ENCODE measurements at regions not wholly inside any gene's neighbourhood (a gene's known extent, or its start where the extent isn't known, plus 50 kb on each side); places are given as distances from the start of the nearest gene placed in this dataset.

GRCh38 chr2:66084948-66085590 lies 349.9 kb upstream of the MEIS1 start:
- Histone ChIP-seq H3K36me3 (ENCODE audit: control insufficient read depth, insufficient read depth, low read length) (no peaks in the 10 kb centered on the region), H3K27me3 (ENCODE audit: control insufficient read depth, insufficient read depth, low read length) (no peaks in the 10 kb centered on the region), H3K4me3 (ENCODE audit: low read depth, low read length) (no peak overlapping the region)
- no peak for DNase-seq (ENCODE audit: low read depth)
- no peak for TF ChIP-seq CTCF (IDR thresholded peaks at IDR 0.05; ENCODE audit: insufficient read depth, low read length, poor library complexity, severe bottlenecking)

- no peaks in the 10 kb centered on the region for H3K36me3 ChIP-seq (ENCODE audit: control insufficient read depth, insufficient read depth, low read length)
- no peaks in the 10 kb centered on the region for H3K27me3 ChIP-seq (ENCODE audit: control insufficient read depth, insufficient read depth, low read length)
- no peak overlapping the region for H3K4me3 ChIP-seq (ENCODE audit: low read depth, low read length)
- no peak for DNase-seq (ENCODE audit: low read depth)
- no peak for TF ChIP-seq CTCF (IDR thresholded peaks at IDR 0.05; ENCODE audit: insufficient read depth, low read length, poor library complexity, severe bottlenecking)
These were observed 352.3 kb upstream of the MEIS1 start for GRCh38 chr2:66082581-66082980.

GRCh38 chr2:66080127-66080526 lies 354.8 kb upstream of the MEIS1 start:
- Histone ChIP-seq H3K36me3 (ENCODE audit: control insufficient read depth, insufficient read depth, low read length) (no peaks in the 10 kb centered on the region), H3K4me3 (ENCODE audit: low read depth, low read length) (no peak overlapping the region), H3K27me3 (ENCODE audit: control insufficient read depth, insufficient read depth, low read length) (no peaks in the 10 kb centered on the region)
- no peak for DNase-seq (ENCODE audit: low read depth)
- no peak for TF ChIP-seq CTCF (IDR thresholded peaks at IDR 0.05; ENCODE audit: insufficient read depth, low read length, poor library complexity, severe bottlenecking)

GRCh38 chr2:66073172-66073571 lies 361.8 kb upstream of the MEIS1 start:
- no peak for DNase-seq (ENCODE audit: low read depth)
- peaks cover 14% of the 10 kb centered on the region for H3K27me3 ChIP-seq (ENCODE audit: control insufficient read depth, insufficient read depth, low read length)
- H3K4me3 ChIP-seq (ENCODE audit: low read depth, low read length): no peak overlapping the region
- no peaks in the 10 kb centered on the region for H3K36me3 ChIP-seq (ENCODE audit: control insufficient read depth, insufficient read depth, low read length)
- no peak for TF ChIP-seq CTCF (IDR thresholded peaks at IDR 0.05; ENCODE audit: insufficient read depth, low read length, poor library complexity, severe bottlenecking)

GRCh38 chr2:66070721-66071602 lies 364.0 kb upstream of the MEIS1 start:
- TF ChIP-seq CTCF (IDR thresholded peaks at IDR 0.05; ENCODE audit: insufficient read depth, low read length, poor library complexity, severe bottlenecking): no peak
- Histone ChIP-seq H3K36me3 (ENCODE audit: control insufficient read depth, insufficient read depth, low read length) (no peaks in the 10 kb centered on the region), H3K4me3 (ENCODE audit: low read depth, low read length) (no peak overlapping the region), H3K27me3 (ENCODE audit: control insufficient read depth, insufficient read depth, low read length) (peaks cover 14% of the 10 kb centered on the region)
- no peak for DNase-seq (ENCODE audit: low read depth)

All from kidney epithelial cell (primary cell).